A549 (cell line): ENCODE measurements at regions not wholly inside any gene's neighbourhood (a gene's known extent, or its start where the extent isn't known, plus 50 kb on each side); places are given as distances from the start of the nearest gene placed in this dataset.

ENCODE experiments used
- BHLHE40 ChIP-seq: IDR thresholded peaks from 2 replicates; pipeline ENCODE4 v1.6.1; 2012; ENCODE audit warnings: low read depth, low read length, inconsistent platforms
- CBX8 ChIP-seq: fragments of 200-600 bp; sonication (generic); IDR thresholded peaks from 2 replicates; pipeline ENCODE4 v1.6.1; 2016
- CTCF ChIP-seq: fragments of >200 bp; sonication (Bioruptor Twin); formaldehyde crosslinking; IDR thresholded peaks from 3 replicates; pipeline ENCODE4 v1.5.1; 2016
- FOSL2 ChIP-seq, 2 experiments: fragments of 450-650 bp in 1 of 2; fragments of >200 bp in 1 of 2; sonication (Bioruptor Twin) in 1 of 2; formaldehyde crosslinking; IDR thresholded peaks; 2 replicates each; pipeline versions ENCODE4 v1.5.0 to v1.6.1; 2016 to 2020; ENCODE audit warnings: mild to moderate bottlenecking in 1 of 2, moderate library complexity in 1 of 2
- KDM1A ChIP-seq: fragments of 200-600 bp; sonication (generic); IDR thresholded peaks from 2 replicates; pipeline ENCODE4 v1.6.1; 2016; ENCODE audit warnings: low read depth, mild to moderate bottlenecking
- MAFK ChIP-seq: fragments of 450-650 bp; IDR thresholded peaks from 2 replicates; pipeline ENCODE4 v1.6.1; 2014; ENCODE audit not compliant: partially characterized antibody
- POLR2A ChIP-seq: IDR thresholded peaks from 2 replicates; pipeline ENCODE4 v1.6.1; 2012; ENCODE audit warnings: mild to moderate bottlenecking, low read length
- USF2 ChIP-seq: fragments of 450-650 bp; IDR thresholded peaks from 2 replicates; pipeline ENCODE4 v1.6.1; 2014; ENCODE audit warnings: antibody characterized with exemption

- TF ChIP-seq CTCF = no peak
- TF ChIP-seq POLR2A = no peak
- TF ChIP-seq BHLHE40 = no peak
- no peak for TF ChIP-seq KDM1A
- no peak for TF ChIP-seq MAFK
- TF ChIP-seq FOSL2 (IDR thresholded peaks at IDR 0.05) = no peak
- no peak for TF ChIP-seq FOSL2 (CRISPR knock-in tag; IDR thresholded peaks at IDR 0.05)
- TF ChIP-seq USF2 = no peak
- TF ChIP-seq CBX8 = no peak
Measured at GRCh38 chr6:1224514-1224913, 87.4 kb upstream of the FOXQ1 start.
